OCI-LY1 (cell line): ENCODE measurements at regions not wholly inside any gene's neighbourhood (a gene's known extent, or its start where the extent isn't known, plus 50 kb on each side); places are given as distances from the start of the nearest gene placed in this dataset.

ENCODE experiments used
- H2AFZ ChIP-seq: fragments of 200-600 bp; sonication (generic), shearing (Covaris generic); 2 replicates; pipeline ENCODE4 v1.6.0; 2014; ENCODE audit warnings: antibody characterized with exemption, mild to moderate bottlenecking, low read length
- H3F3A ChIP-seq: fragments of 200-600 bp; sonication (generic), shearing (Covaris generic); 2 replicates; pipeline ENCODE4 v1.6.0; 2014; ENCODE audit warnings: mild to moderate bottlenecking, antibody characterized with exemption, low read length, moderate library complexity; ENCODE audit not compliant: insufficient read depth
- H3K27ac ChIP-seq: fragments of 200-600 bp; sonication (generic); 2 replicates; pipeline ENCODE4 v1.5.1; 2014; ENCODE audit warnings: low read length, mixed run types, mild to moderate bottlenecking, low read depth; ENCODE audit not compliant: poor library complexity, severe bottlenecking
- H3K27me3 ChIP-seq: fragments of 200-600 bp; sonication (generic); 2 replicates; pipeline ENCODE4 v1.6.0; 2014; ENCODE audit warnings: antibody characterized with exemption, mild to moderate bottlenecking, low read length, moderate library complexity; ENCODE audit not compliant: insufficient read depth
- H3K36me3 ChIP-seq: fragments of 200-600 bp; sonication (generic); 2 replicates; pipeline ENCODE4 v1.6.1; 2014; ENCODE audit warnings: mild to moderate bottlenecking, antibody characterized with exemption, low read length, moderate library complexity, mixed read lengths; ENCODE audit not compliant: insufficient read depth
- H3K4me1 ChIP-seq: fragments of 200-600 bp; sonication (generic); 2 replicates; pipeline ENCODE4 v1.5.1; 2014; ENCODE audit warnings: mild to moderate bottlenecking, low read length, moderate library complexity; ENCODE audit not compliant: insufficient read depth, severe bottlenecking
- H3K4me2 ChIP-seq: fragments of 200-600 bp; sonication (generic), shearing (Covaris generic); 2 replicates; pipeline ENCODE4 v1.6.1; 2014; ENCODE audit warnings: low read length
- H3K4me3 ChIP-seq: fragments of 200-600 bp; sonication (generic); 2 replicates; pipeline ENCODE4 v1.5.1; 2014; ENCODE audit warnings: low read length, low read depth, mild to moderate bottlenecking, mixed read lengths; ENCODE audit not compliant: poor library complexity, severe bottlenecking
- H3K79me2 ChIP-seq: fragments of 200-600 bp; shearing (Covaris generic); 2 replicates; pipeline ENCODE4 v1.6.1; 2016; ENCODE audit warnings: mixed run types, low read length, mixed read lengths; ENCODE audit not compliant: insufficient read depth
- H3K9ac ChIP-seq: fragments of 200-600 bp; sonication (generic), shearing (Covaris generic); 2 replicates; pipeline ENCODE4 v1.6.1; 2014; ENCODE audit warnings: mild to moderate bottlenecking, low read length, mixed read lengths
- H3K9me2 ChIP-seq: fragments of 200-600 bp; sonication (generic), shearing (Covaris generic); 2 replicates; pipeline ENCODE4 v1.6.1; 2014; ENCODE audit warnings: low read depth, mild to moderate bottlenecking, low read length, mixed read lengths
- H3K9me3 ChIP-seq: fragments of 200-600 bp; shearing (Covaris generic); 2 replicates; pipeline ENCODE4 v1.6.1; 2014; ENCODE audit warnings: low read length, mixed read lengths
- H4K20me1 ChIP-seq: fragments of 200-600 bp; sonication (generic), shearing (Covaris generic); 2 replicates; pipeline ENCODE4 v1.6.0; 2016; ENCODE audit warnings: mild to moderate bottlenecking, low read length; ENCODE audit not compliant: insufficient read depth
- CTCF ChIP-seq: fragments of 200-600 bp; sonication (generic), shearing (Covaris generic); IDR thresholded peaks from 2 replicates; pipeline ENCODE4 v1.5.1; 2017; ENCODE audit warnings: mild to moderate bottlenecking, antibody characterized with exemption, low read length, moderate library complexity, mixed read lengths
- EZH2 ChIP-seq: fragments of 200-600 bp; sonication (generic), shearing (Covaris generic); IDR thresholded peaks from 2 replicates; pipeline ENCODE4 v1.8.0; 2017; ENCODE audit warnings: borderline replicate concordance, mixed run types, mild to moderate bottlenecking, antibody characterized with exemption, low read length, moderate library complexity, mixed read lengths

- Histone ChIP-seq H3K4me1 (no peaks in the 10 kb centered on the region), H4K20me1 (no peaks in the 10 kb centered on the region), H3K4me3 (no peak overlapping the region), H3K36me3 (no peaks in the 10 kb centered on the region; the same call in 1 of the 2 replicates), H3K79me2 (no peaks in the 10 kb centered on the region), H3K9me2 (no peaks in the 10 kb centered on the region), H3K9me3 (peaks cover 8% of the 10 kb centered on the region), H3K27me3 (peaks cover 5% of the 10 kb centered on the region; the same call in 1 of the 2 replicates), H2AFZ (no peak overlapping the region), H3F3A (no peaks in the 10 kb centered on the region), H3K27ac (no peak overlapping the region), H3K9ac (no peak overlapping the region), H3K4me2 (no peak overlapping the region)
- TF ChIP-seq EZH2 = no peak
- TF ChIP-seq CTCF = no peak
Measured at GRCh38 chr15:85973584-85974347, 105.9 kb upstream of the AGBL1 start.

- no peaks in the 10 kb centered on the region for H3K79me2 ChIP-seq
- H3K36me3 ChIP-seq = no peaks in the 10 kb centered on the region; the same call in 1 of the 2 replicates
- H3K4me3 ChIP-seq = no peak overlapping the region
- no peak overlapping the region for H2AFZ ChIP-seq
- H3K4me2 ChIP-seq = no peak overlapping the region
- no peaks in the 10 kb centered on the region for H4K20me1 ChIP-seq
- H3F3A ChIP-seq = no peaks in the 10 kb centered on the region
- H3K27ac ChIP-seq = no peak overlapping the region
- H3K9me3 ChIP-seq = peaks cover 8% of the 10 kb centered on the region
- TF ChIP-seq EZH2 = no peak
- no peak for TF ChIP-seq CTCF
- H3K9me2 ChIP-seq = no peaks in the 10 kb centered on the region
- H3K9ac ChIP-seq = no peak overlapping the region
- peaks cover 5% of the 10 kb centered on the region; the same call in 1 of the 2 replicates for H3K27me3 ChIP-seq
- H3K4me1 ChIP-seq = no peaks in the 10 kb centered on the region
Measured at GRCh38 chr15:85974348-85974705, 105.3 kb upstream of the AGBL1 start.

GRCh38 chr15:85974742-85975141 lies 104.9 kb upstream of the AGBL1 start:
- H3F3A ChIP-seq = no peaks in the 10 kb centered on the region
- H3K36me3 ChIP-seq = no peaks in the 10 kb centered on the region; the same call in 1 of the 2 replicates
- no peaks in the 10 kb centered on the region for H4K20me1 ChIP-seq
- peaks cover 5% of the 10 kb centered on the region; the same call in 1 of the 2 replicates for H3K27me3 ChIP-seq
- no peak overlapping the region for H2AFZ ChIP-seq
- TF ChIP-seq CTCF (no peak), EZH2 (no peak)
- H3K79me2 ChIP-seq = no peaks in the 10 kb centered on the region
- H3K9me2 ChIP-seq = no peaks in the 10 kb centered on the region
- H3K9me3 ChIP-seq = peaks cover 8% of the 10 kb centered on the region
- H3K4me2 ChIP-seq = no peak overlapping the region
- H3K4me3 ChIP-seq = no peak overlapping the region
- H3K4me1 ChIP-seq = no peaks in the 10 kb centered on the region
- no peak overlapping the region for H3K9ac ChIP-seq
- H3K27ac ChIP-seq = no peak overlapping the region
